ELR (cell line): ENCODE measurements at regions not wholly inside any gene's neighbourhood (a gene's known extent, or its start where the extent isn't known, plus 50 kb on each side); places are given as distances from the start of the nearest gene placed in this dataset.

Experiments used
- DNase-seq: peaks from one replicate; pipeline ENCODE4 v3.0.0-alpha.2; 2015; ENCODE audit warnings: low read depth

DNA sequence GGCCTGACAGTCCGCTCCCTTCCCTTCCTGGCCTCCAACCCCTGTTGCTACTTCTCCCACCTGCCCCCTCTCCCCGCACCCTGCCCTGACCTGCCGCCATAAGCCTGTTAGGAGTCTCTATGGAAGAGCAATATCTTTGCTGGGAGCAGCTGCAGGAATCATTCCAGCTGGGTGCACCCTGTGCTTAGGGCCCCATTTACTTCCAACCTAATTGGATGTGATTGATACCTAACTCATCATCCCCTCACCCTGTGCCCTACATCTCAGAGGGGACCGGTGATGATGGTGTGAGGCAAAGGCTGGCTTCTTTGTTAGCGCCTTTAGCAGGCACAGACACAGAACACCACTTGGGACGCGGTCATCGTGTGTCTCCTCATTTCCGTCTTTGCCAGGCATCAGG, 80.0 kb upstream of the FAM180A start:
- DNase-seq = no peak

DNA sequence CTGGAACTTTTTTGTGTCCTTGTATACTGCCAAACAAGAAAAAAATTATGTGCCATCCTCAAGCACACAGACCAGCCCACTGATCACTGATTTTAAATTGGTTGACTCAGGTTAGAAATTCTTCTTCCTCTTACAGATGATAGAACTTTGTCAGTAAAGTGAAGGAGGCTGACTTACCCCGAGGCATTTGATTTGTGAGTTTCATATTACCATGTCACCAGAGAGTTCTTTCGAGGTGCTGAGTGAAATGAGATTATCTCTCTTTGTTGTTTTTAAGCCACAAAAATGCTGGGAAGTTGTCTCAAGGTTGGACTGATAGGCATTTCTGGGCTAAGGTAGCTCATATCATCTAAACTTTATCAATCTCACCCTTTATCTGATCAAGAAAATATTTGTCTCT, 78.8 kb upstream of the FAM180A start:
- DNase-seq = no peak

DNA sequence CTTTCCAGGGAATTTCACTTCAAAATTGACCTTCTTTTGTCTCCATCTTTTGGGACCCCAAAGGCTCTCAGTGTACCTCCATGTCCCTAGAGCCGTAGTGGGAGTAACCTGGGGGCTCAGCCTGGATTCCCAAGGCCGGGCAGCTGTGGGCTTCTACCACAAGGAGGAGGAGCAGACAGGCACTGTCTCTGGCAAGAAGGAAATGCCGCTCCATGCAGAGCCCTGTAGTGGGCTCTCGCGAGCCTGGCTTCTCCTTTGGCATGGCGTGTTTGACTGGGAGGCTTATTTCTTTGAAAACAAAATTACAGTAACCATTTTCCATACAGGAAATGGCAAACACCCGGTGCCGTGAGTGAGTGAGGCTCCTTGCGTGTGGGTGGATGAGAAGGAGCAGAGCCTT, 76.8 kb upstream of the FAM180A start:
- no peak for DNase-seq

DNA sequence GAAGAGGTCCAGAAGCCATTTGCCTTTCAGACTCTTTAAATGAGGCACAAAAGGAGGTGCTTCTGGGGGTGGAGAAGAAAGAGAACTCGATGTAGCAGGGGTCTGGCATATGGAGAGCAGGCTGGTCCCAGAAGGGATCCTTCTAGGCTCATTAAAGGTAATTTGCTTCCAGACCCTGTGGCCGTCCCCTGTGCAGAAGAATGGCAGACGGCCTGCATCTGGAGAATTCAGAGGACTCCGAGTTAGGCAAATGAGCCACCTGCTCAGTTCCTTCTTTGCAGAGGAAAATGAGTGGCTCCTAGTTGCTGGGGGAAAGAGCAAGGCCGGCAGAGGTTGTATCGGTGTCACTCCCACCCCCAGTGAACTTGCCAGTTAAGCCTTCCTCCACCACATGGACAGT, 73.8 kb upstream of the FAM180A start:
- DNase-seq = no peak

DNA sequence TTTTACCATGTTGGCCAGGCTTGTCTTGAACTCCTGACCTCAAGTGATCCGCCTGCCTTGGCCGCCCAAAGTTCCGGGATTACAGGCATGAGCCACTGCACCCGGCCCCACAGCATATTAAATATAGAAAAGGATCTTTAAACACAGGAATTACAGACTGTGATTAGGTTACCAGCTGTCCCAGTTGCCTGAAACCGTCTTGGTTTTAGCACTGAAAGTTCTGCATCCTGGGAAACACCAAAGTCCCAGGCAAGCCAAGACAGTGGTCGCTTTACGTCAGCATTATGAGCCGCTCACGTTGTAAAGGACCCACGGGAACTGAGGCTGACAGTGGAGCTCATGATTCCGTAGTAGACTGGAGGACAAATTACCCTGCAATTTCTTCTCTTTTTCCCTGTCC, 69.0 kb upstream of the FAM180A start:
- DNase-seq = no peak

DNA sequence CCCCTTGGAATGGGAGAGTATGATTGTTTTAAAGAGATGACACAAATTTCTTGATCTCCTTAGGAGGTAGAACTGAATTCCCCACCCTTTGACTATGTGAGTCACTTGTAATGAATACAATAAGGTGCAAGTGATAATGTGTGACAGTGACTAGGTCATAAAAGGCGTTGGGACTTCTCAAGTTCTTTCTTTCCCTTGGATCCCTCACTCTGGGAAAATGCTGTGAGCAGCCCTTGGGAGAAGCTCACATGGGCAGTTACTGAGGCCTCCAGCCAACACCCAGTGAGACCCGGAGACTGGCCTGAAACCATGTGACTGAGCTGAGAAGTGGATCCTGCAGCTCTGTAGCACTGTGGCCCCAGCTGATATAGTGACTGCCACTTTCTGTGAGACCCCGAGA, 66.4 kb upstream of the FAM180A start:
- no peak for DNase-seq

DNA sequence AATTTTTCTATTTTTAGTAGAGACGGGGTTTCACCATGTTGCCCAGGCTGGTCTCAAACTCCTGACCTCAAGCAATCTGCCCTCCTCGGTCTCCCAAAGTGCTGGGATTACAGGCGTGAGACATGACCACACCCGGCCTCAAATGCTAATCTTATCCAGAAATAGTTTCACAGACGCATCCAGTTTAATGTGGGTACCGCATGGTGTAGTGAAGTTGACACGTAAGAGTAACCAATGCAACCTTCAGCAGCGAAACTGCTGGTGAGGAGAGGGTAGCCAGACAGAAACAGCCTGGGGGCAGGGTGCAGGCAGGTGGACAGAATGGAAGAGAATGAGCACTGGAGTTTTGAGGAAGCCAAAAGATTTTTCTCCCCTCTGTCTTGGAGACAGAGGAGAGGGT, 63.5 kb upstream of the FAM180A start:
- no peak for DNase-seq

DNA sequence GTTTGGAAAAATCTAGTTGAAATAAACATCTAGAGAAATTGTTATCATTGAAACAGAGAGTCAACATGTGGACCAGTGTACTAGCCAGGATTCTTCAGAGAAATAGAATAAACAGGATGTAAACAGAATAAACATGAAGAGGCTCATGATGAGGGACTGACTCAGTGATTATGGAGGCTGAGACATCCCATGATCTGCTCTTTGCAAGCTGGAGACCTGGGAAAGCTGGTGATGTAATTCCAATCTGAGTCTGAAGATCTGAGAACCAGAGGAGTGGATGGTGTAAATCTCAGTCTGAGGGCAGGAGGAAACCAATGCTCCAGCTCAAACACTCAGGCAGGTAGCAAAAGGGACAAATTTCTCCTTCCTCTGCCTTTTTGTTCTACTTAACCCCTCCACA, 62.9 kb upstream of the FAM180A start:
- peak; percentile 60 for DNase-seq

DNA sequence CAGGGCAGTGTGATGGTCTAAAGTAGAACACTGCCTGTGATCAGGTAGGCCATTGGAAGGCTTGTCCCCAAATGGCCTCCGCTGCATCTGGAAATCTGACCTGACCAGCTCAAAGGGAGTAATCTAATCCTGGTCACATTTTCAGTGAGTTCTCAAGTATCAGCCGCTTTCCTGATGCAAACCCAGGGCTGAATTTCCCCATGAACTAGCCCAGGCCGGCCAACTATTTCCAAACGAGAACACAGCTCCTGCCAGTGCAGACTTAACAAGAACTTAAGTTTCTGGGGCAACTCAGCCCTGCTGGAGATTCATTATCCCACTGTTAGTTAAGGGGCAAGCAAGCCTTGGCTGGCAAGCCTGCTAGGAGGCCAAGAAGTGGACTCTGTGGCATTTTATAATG, 59.6 kb upstream of the FAM180A start:
- no peak for DNase-seq

DNA sequence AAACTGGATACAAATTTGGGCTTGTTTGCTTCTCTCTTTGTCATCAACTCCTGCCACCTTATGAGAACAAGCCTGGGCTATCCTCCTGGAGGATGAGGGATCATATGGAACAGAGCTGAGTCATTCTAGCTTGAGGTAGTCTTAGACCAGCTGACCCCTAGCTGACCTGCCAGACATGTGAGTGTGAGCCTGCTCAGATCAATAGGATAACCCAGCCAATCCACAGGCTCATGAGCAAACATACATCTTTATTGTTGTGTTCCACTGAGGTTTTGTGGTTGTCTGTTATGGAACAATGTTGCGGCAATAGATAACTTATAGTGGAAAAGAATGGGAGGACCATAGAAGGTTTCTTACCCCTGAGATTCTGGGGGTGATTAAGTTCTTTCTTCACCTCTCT, 54.5 kb upstream of the FAM180A start:
- peak; percentile 38 for DNase-seq

DNA sequence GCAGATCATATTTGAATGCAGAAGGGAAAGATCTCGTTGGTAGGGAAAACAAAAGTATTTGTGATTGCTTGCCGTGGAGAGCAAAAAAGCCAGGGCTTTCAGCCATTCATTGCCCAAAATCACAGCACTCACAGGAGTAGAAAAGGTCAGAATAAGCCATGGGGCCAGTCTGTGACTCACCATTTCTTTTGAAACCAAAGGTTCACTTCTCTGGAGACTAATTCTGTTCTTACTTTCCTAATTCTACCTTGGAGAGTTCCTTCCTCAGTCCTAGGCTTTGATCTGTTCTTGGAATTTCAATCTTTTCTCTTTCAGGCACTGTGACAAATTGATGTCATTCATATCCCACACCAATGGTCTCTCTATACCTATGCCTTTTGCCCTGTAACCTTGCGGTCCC, 54.1 kb upstream of the FAM180A start:
- peak; percentile 13 for DNase-seq

DNA sequence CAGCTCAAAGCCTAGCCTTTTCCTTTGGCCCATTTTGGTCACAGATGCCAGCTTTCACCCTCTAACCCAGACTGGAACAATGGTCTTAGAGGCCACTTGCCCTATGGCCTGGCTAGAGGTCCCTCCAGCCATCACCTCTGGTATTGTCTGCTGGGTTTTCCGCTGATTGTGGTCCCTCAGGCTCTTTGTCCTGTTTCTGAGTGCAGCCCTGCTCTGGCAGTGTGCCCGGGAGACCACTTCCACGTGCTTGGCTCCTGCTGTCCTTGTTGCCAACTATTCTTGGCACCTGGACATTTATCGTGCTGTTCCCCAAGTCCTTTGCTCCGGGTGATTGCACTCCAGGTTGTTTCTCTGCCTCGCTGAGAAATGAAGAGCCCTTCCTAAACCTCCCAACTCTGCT, 53.3 kb upstream of the FAM180A start:
- DNase-seq = no peak

DNA sequence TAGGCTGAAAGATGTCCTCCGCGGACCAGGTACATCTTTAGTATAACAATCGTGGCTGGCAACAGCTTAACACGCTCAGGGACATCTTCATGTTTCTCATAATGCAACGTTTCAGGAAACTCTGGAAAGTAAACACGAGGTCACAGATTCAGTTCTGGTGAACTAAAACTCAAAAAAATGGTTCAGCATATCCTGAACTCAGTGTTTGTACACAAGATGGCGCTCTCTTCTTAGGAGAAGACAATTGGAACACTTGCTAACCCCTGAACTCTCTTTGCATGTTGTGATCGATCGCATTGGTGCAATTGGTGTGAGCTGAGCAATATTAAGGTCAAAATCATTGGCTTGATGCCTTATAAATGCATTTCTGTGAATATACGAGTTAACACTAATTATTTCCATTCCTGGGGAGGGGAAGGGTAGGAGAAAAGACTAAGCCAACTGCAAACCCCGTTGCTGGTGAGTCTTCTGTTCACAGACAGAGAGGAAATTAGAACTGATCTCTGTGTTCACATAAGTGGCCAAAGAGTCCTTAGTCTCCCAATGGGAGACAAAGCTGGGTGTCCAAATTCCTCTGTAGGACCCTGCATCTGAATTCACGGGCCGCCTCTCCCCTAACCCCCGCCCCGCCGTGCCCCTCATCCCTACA, 52.6 kb upstream of the FAM180A start:
- peak; percentile 79 for DNase-seq

DNA sequence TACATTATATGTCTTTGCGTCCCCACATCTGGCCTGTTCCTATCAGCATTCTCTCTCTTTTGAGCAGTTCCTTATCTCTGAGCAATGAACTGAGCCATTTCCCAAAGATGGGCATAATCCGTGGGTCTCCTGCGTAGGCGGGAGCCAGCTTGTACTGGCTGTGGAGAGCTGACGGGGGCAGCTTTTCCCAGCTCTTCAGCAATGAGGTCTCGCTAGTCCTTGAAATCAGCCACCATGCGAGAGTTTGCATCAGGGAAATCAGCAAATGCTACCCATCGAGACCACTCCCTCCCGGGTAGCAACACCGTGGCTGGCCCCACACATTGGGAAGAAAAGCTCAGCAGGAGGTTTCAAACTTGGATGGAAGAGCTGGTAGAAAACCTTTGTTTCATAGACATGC, 51.9 kb upstream of the FAM180A start:
- no peak for DNase-seq

DNA sequence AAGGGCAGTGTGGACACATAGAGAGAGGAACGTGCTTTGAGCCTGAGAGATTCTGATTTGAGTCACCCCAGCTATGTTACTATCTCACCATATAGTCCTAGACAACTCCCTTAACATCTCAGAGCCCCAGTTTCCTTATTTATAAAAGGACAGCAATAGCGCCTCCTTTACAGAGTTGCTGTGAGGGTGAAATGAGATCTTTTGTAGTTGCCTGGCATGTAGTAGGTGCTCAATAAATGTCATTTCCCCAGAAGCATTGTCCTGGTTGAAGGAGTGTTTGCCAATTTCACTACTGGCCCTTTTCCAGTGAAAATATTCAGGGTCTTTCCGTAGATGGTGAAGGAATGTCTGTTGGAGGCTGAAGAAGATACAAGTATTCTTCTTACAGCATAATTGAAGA, 51.3 kb upstream of the FAM180A start:
- DNase-seq = peak; percentile 42
